ENCODE measurements at regions not wholly inside any gene's neighbourhood (a gene's known extent, or its start where the extent isn't known, plus 50 kb on each side); places are given as distances from the start of the nearest gene placed in this dataset.

GRCh38 chr3:18077128-18077840 is 334.9 kb upstream of the TBC1D5 start:
- peaks cover 1% of the 10 kb centered on the region for H3K4me1 Mint-ChIP-seq
- no peak for TF ChIP-seq CTCF (conservative IDR thresholded peaks at IDR 0.05)
- no peaks in the 10 kb centered on the region for H3K9me3 Mint-ChIP-seq
- DNase-seq (ENCODE audit: low read depth, low spot score) = no peak
- peaks cover 5% of the 10 kb centered on the region for H3K36me3 Mint-ChIP-seq (ENCODE audit: low read depth)
- no peaks in the 10 kb centered on the region for H3K27me3 Mint-ChIP-seq (ENCODE audit: low read depth)
- H3K4me3 Mint-ChIP-seq = no peak overlapping the region
- no peak overlapping the region for H3K27ac Mint-ChIP-seq (ENCODE audit: unreplicated experiment)

- Mint-ChIP-seq H3K4me1 (peaks cover 4% of the 10 kb centered on the region), H3K36me3 (ENCODE audit: low read depth) (peaks cover 5% of the 10 kb centered on the region), H3K27me3 (ENCODE audit: low read depth) (no peaks in the 10 kb centered on the region), H3K4me3 (no peak overlapping the region), H3K9me3 (no peaks in the 10 kb centered on the region), H3K27ac (ENCODE audit: unreplicated experiment) (no peak overlapping the region)
- DNase-seq (ENCODE audit: low read depth, low spot score) = no peak
- no peak for TF ChIP-seq CTCF (conservative IDR thresholded peaks at IDR 0.05)
Observed at GRCh38 chr3:18076301-18076700, 333.9 kb upstream of the TBC1D5 start.

GRCh38 chr3:18075799-18076198 is 333.4 kb upstream of the TBC1D5 start:
- Mint-ChIP-seq H3K4me1 (peaks cover 4% of the 10 kb centered on the region), H3K9me3 (no peaks in the 10 kb centered on the region), H3K4me3 (no peak overlapping the region), H3K27ac (ENCODE audit: unreplicated experiment) (no peak overlapping the region), H3K36me3 (ENCODE audit: low read depth) (peaks cover 5% of the 10 kb centered on the region), H3K27me3 (ENCODE audit: low read depth) (no peaks in the 10 kb centered on the region)
- TF ChIP-seq CTCF (conservative IDR thresholded peaks at IDR 0.05) = no peak
- DNase-seq (ENCODE audit: low read depth, low spot score) = no peak

GRCh38 chr3:18071833-18072232 is 329.4 kb upstream of the TBC1D5 start:
- DNase-seq (ENCODE audit: low read depth, low spot score) = no peak
- H3K9me3 Mint-ChIP-seq = no peaks in the 10 kb centered on the region
- H3K27ac Mint-ChIP-seq (ENCODE audit: unreplicated experiment) = no peak overlapping the region
- TF ChIP-seq CTCF (conservative IDR thresholded peaks at IDR 0.05) = no peak
- H3K4me3 Mint-ChIP-seq = no peak overlapping the region
- peaks cover 11% of the 10 kb centered on the region for H3K36me3 Mint-ChIP-seq (ENCODE audit: low read depth)
- no peaks in the 10 kb centered on the region for H3K27me3 Mint-ChIP-seq (ENCODE audit: low read depth)
- H3K4me1 Mint-ChIP-seq = peaks cover 4% of the 10 kb centered on the region

- Mint-ChIP-seq H3K9me3 (no peaks in the 10 kb centered on the region), H3K27me3 (ENCODE audit: low read depth) (no peaks in the 10 kb centered on the region), H3K27ac (ENCODE audit: unreplicated experiment) (no peak overlapping the region), H3K4me3 (no peak overlapping the region), H3K36me3 (ENCODE audit: low read depth) (peaks cover 11% of the 10 kb centered on the region), H3K4me1 (peaks cover 4% of the 10 kb centered on the region)
- no peak for DNase-seq (ENCODE audit: low read depth, low spot score)
- no peak for TF ChIP-seq CTCF (conservative IDR thresholded peaks at IDR 0.05)
Observed at GRCh38 chr3:18070944-18071343, 328.5 kb upstream of the TBC1D5 start.
